H1 (cell line): ENCODE measurements at regions not wholly inside any gene's neighbourhood (a gene's known extent, or its start where the extent isn't known, plus 50 kb on each side); places are given as distances from the start of the nearest gene placed in this dataset.

Experiments used
- CTCF ChIA-PET: fragments of 300-600 bp; sonication (Branson Sonifier 250); formaldehyde crosslinking; loops from one replicate; lab custom pipeline; 2021; ENCODE audit not compliant: partially characterized antibody; lab: Charles Lee
- POLR2A ChIA-PET: fragments of 300-600 bp; sonication (Branson Sonifier 250); formaldehyde crosslinking; loops from one replicate; lab custom pipeline; 2021; ENCODE audit warnings: inconsistent platforms; ENCODE audit not compliant: partially characterized antibody; lab: Charles Lee
- DNase-seq, 2 experiments: peaks; one replicate each; pipeline versions ENCODE4 v3.0.0 to v3.0.0-alpha.2; 2010 to 2022; ENCODE audit warnings: low spot score in 2 of 2, low read depth in 1 of 2, mixed read lengths in 1 of 2
- FAIRE-seq: peaks from 2 replicates; lab custom pipeline; 2011; peaks lifted over from hg19 to GRCh38; lab: Jason Lieb, UNC
- H2AFZ ChIP-seq: 2 replicates; pipeline ENCODE4 v1.8.1; 2012; ENCODE audit warnings: low read length, inconsistent platforms
- H2AK5ac ChIP-seq: 2 replicates; pipeline ENCODE4 v1.6.1; 2013; ENCODE audit warnings: low read depth, low read length
- H2BK120ac ChIP-seq: replicated peaks from 2 replicates; pipeline ENCODE3; 2013; ENCODE audit warnings: low read depth, low read length, inconsistent platforms
- H2BK12ac ChIP-seq: 2 replicates; pipeline ENCODE4 v1.6.1; 2013; ENCODE audit warnings: low read depth, low read length
- H2BK15ac ChIP-seq: 2 replicates; pipeline ENCODE4 v1.6.1; 2013; ENCODE audit warnings: low read length
- H2BK20ac ChIP-seq: 2 replicates; pipeline ENCODE4 v1.6.1; 2013; ENCODE audit warnings: low read length
- H2BK5ac ChIP-seq: 2 replicates; pipeline ENCODE4 v1.6.1; 2013; ENCODE audit warnings: low read depth, low read length
- H3K14ac ChIP-seq: 2 replicates; pipeline ENCODE4 v1.6.1; 2013; ENCODE audit warnings: inconsistent platforms; ENCODE audit not compliant: insufficient read length
- H3K18ac ChIP-seq: 2 replicates; pipeline ENCODE4 v1.6.1; 2013; ENCODE audit warnings: low read length; ENCODE audit errors: extremely low read depth
- H3K23ac ChIP-seq: 2 replicates; pipeline ENCODE4 v1.6.1; 2013; ENCODE audit warnings: inconsistent platforms; ENCODE audit not compliant: insufficient read length
- H3K23me2 ChIP-seq: 2 replicates; pipeline ENCODE4 v1.6.1; 2013; ENCODE audit warnings: low read depth, low read length
- H3K27ac ChIP-seq: 2 replicates; pipeline ENCODE4 v1.6.1; 2011; ENCODE audit warnings: low read depth, low read length, inconsistent platforms
- H3K27me3 ChIP-seq, 4 experiments: replicated peaks in 1 of 4; 1 replicate in 1 of 4; 2 replicates in 3 of 4; pipeline versions ENCODE4 v1.6.1 to v1.8.1; 2011 to 2013; ENCODE audit warnings: low read length in 3 of 4, mild to moderate bottlenecking in 3 of 4, inconsistent platforms in 2 of 4, mixed read lengths in 2 of 4, moderate library complexity in 1 of 4; ENCODE audit not compliant: control insufficient read depth in 3 of 4, insufficient read depth in 3 of 4; ENCODE audit errors: extremely low read depth in 1 of 4
- H3K36me3 ChIP-seq, 4 experiments: 2 replicates each; pipeline versions ENCODE4 v1.6.1 to v1.8.1; 2011 to 2013; ENCODE audit warnings: mild to moderate bottlenecking in 4 of 4, low read length in 3 of 4, moderate library complexity in 2 of 4, control low read depth in 1 of 4, inconsistent platforms in 1 of 4; ENCODE audit not compliant: insufficient read depth in 4 of 4, control insufficient read depth in 2 of 4
- H3K4ac ChIP-seq: replicated peaks from 2 replicates; pipeline ENCODE3; 2013; ENCODE audit warnings: low read length, low read depth, mixed read lengths, inconsistent platforms; ENCODE audit not compliant: insufficient read length
- H3K4me1 ChIP-seq, 4 experiments: replicated peaks in 1 of 4; 1 replicate in 1 of 4; 2 replicates in 3 of 4; pipeline versions ENCODE4 v1.6.1 to v1.8.1; 2011 to 2013; ENCODE audit warnings: low read length in 3 of 4, inconsistent platforms in 2 of 4, mixed read lengths in 1 of 4; ENCODE audit not compliant: insufficient read depth in 4 of 4, control insufficient read depth in 3 of 4
- H3K4me2 ChIP-seq, 2 experiments: 2 replicates each; pipeline versions ENCODE4 v1.6.1 to v1.8.1; 2011 to 2013; ENCODE audit warnings: low read depth in 2 of 2, low read length in 2 of 2, control low read depth in 1 of 2, inconsistent platforms in 1 of 2, mild to moderate bottlenecking in 1 of 2; ENCODE audit not compliant: insufficient read depth in 1 of 2
- H3K4me3 ChIP-seq, 4 experiments: fragments of 200-600, 300-600 bp in 1 of 4; sonication (generic), shearing (Covaris generic), sonication (Bioruptor Twin) in 1 of 4; 2 replicates each; pipeline versions ENCODE4 v1.5.1 to v1.8.1; 2011 to 2016; ENCODE audit warnings: low read length in 4 of 4, low read depth in 3 of 4, control low read depth in 2 of 4, inconsistent platforms in 2 of 4, mild to moderate bottlenecking in 2 of 4, mixed read lengths in 1 of 4, moderate library complexity in 1 of 4; ENCODE audit not compliant: insufficient read depth in 2 of 4; ENCODE audit errors: extremely low read depth in 1 of 4
- H3K56ac ChIP-seq: replicated peaks from 2 replicates; pipeline ENCODE3; 2013; ENCODE audit warnings: low read depth, mild to moderate bottlenecking, mixed read lengths, low read length, inconsistent platforms; ENCODE audit not compliant: insufficient read length
- H3K79me1 ChIP-seq: 2 replicates; pipeline ENCODE4 v1.6.1; 2013; ENCODE audit warnings: low read depth, low read length, control low read depth
- H3K79me2 ChIP-seq, 2 experiments: 2 replicates each; pipeline versions ENCODE4 v1.6.1 to v1.8.1; 2012 to 2013; ENCODE audit warnings: low read length in 2 of 2, mild to moderate bottlenecking in 2 of 2, inconsistent platforms in 1 of 2; ENCODE audit not compliant: insufficient read depth in 2 of 2, control insufficient read depth in 1 of 2
- H3K9ac ChIP-seq, 4 experiments: replicated peaks in 1 of 4; 1 replicate in 1 of 4; 2 replicates in 3 of 4; pipeline versions ENCODE4 v1.6.1 to v1.8.1; 2011 to 2013; ENCODE audit warnings: low read depth in 3 of 4, low read length in 3 of 4, control low read depth in 2 of 4, mild to moderate bottlenecking in 2 of 4, moderate library complexity in 2 of 4, inconsistent platforms in 1 of 4; ENCODE audit errors: extremely low read depth in 1 of 4
- H3K9me3 ChIP-seq, 2 experiments: 2 replicates each; pipeline versions ENCODE4 v1.6.1 to v1.8.1; 2012 to 2013; ENCODE audit warnings: mild to moderate bottlenecking in 2 of 2, moderate library complexity in 2 of 2, control low read depth in 1 of 2, inconsistent platforms in 1 of 2, low read depth in 1 of 2, low read length in 1 of 2, mixed read lengths in 1 of 2; ENCODE audit not compliant: insufficient read depth in 2 of 2
- H4K20me1 ChIP-seq, 2 experiments: replicated peaks in 1 of 2; 2 replicates each; pipeline versions ENCODE3 to v1.8.1; 2011 to 2013; ENCODE audit warnings: inconsistent platforms in 2 of 2, low read length in 2 of 2, mild to moderate bottlenecking in 1 of 2; ENCODE audit not compliant: insufficient read depth in 2 of 2, control insufficient read depth in 1 of 2
- H4K5ac ChIP-seq: 2 replicates; pipeline ENCODE4 v1.6.1; 2013; ENCODE audit warnings: low read length, low read depth, mixed read lengths, inconsistent platforms; ENCODE audit not compliant: insufficient read length
- H4K8ac ChIP-seq: 2 replicates; pipeline ENCODE4 v1.8.0; 2013; ENCODE audit warnings: mild to moderate bottlenecking, moderate library complexity, low read length, inconsistent platforms; ENCODE audit not compliant: insufficient read depth; ENCODE audit errors: extremely low read depth
- H4K91ac ChIP-seq: replicated peaks from 2 replicates; pipeline ENCODE3; 2013; ENCODE audit warnings: low read length, mixed read lengths, inconsistent platforms; ENCODE audit not compliant: insufficient read length
- ASH2L ChIP-seq: fragments of 200-600, 300-600 bp; sonication (generic); IDR thresholded peaks from one replicate; pipeline ENCODE4 v1.7.1; 2017; ENCODE audit warnings: low read length
- BCL11A ChIP-seq, 2 experiments: IDR thresholded peaks; one replicate each; pipeline ENCODE4 v1.6.1; 2011; ENCODE audit warnings: low read depth in 2 of 2, low read length in 2 of 2, mild to moderate bottlenecking in 2 of 2
- FOSL1 ChIP-seq: IDR thresholded peaks from 2 replicates; pipeline ENCODE4 v1.6.1; 2011; ENCODE audit warnings: mild to moderate bottlenecking, low read depth, low read length, moderate library complexity; ENCODE audit not compliant: insufficient read depth
- RFX5 ChIP-seq: IDR thresholded peaks from 2 replicates; pipeline ENCODE4 v1.6.1; 2011; ENCODE audit warnings: low read depth, low read length, improper control_type of control experiment, borderline replicate concordance
- SUZ12 ChIP-seq: fragments of 200-600 bp; sonication (generic); IDR thresholded peaks from 2 replicates; pipeline ENCODE4 v1.6.1; 2012; ENCODE audit warnings: mild to moderate bottlenecking, inconsistent platforms, low read length, moderate library complexity, mixed read lengths
- WGBS, 2 experiments: shearing (Covaris generic) in 1 of 2; methylation state at CpG; one replicate each; pipeline versions ENCODE4 v1.1.6 to v1.1.7; 2013 to 2015; ENCODE audit warnings: low lambda C conversion rate in 2 of 2, mixed read lengths in 2 of 2, inconsistent platforms in 1 of 2, low coverage in 1 of 2, missing lambda C conversion rate in 1 of 2; ENCODE audit not compliant: insufficient replicate concordance in 2 of 2, insufficient coverage in 1 of 2, insufficient read length in 1 of 2; ENCODE audit errors: extremely low coverage in 1 of 2, missing lambda C conversion rate in 1 of 2; 5-methylcytosine and 5-hydroxymethylcytosine counted together

DNA sequence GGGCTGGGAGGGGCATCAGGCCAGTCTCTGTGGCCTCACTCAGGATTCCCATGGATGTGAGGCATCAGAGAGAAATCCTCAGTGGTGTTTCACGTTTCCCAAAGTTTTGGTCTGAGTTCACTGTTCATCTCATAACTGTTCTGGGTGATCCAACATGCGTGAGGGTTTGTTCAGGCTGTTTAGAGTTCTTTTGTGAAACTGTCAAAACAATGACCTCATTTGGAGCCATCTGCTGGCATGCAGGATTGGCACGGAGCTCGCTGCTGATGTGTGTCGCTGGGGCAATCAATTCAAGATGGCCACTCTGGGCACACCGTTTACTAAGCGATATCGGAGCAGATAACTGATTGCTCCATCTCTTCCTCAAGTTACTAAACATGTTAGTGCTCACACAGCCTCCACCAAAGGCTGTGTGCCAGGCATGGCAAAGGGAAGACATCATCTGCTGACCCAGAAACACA, 365.6 kb downstream of the WDR11 start:
- no peak overlapping the region for H3K4ac ChIP-seq
- 97% methylated on average over 8 of the region's 8 CpGs; no CpG with 5 or more reads in 1 of the 2 experiments for WGBS, 2 experiments
- H2BK20ac ChIP-seq, result no peak overlapping the region
- H3K79me1 ChIP-seq, result no peaks in the 10 kb centered on the region
- H3K9me3 ChIP-seq, result no peaks in the 10 kb centered on the region
- H2BK5ac ChIP-seq, result no peak overlapping the region
- no peak overlapping the region for H3K4me3 ChIP-seq
- TF ChIP-seq FOSL1, result no peak
- no peak for TF ChIP-seq SUZ12
- TF ChIP-seq ASH2L, result no peak
- TF ChIP-seq BCL11A (IDR thresholded peaks at IDR 0.05; ENCODE audit: low read depth in 2 of 2, low read length in 2 of 2), result no peak
- no peak for TF ChIP-seq RFX5
- TF ChIP-seq, all 59 proteins: peak for 0
- H3K14ac ChIP-seq, result no peak overlapping the region
- ChIA-PET CTCF (no interaction called here), POLR2A (no interaction called here)
- H4K20me1 ChIP-seq, result no peaks in the 10 kb centered on the region
- H2BK12ac ChIP-seq, result no peak overlapping the region
- H3K23me2 ChIP-seq, result no peaks in the 10 kb centered on the region
- no peaks in the 10 kb centered on the region for H3K27me3 ChIP-seq
- H2AK5ac ChIP-seq, result no peak overlapping the region
- H4K91ac ChIP-seq, result no peak overlapping the region
- H2BK120ac ChIP-seq, result no peak overlapping the region
- no peak overlapping the region for H3K23ac ChIP-seq
- H3K36me3 ChIP-seq, result no peaks in the 10 kb centered on the region
- no peak overlapping the region for H3K4me2 ChIP-seq
- H3K4me1 ChIP-seq, result no peaks in the 10 kb centered on the region; a peak in 1 of 7 replicates
- H3K56ac ChIP-seq, result no peak overlapping the region
- DNase-seq (no peak), FAIRE-seq (no peak)
- no peak overlapping the region for H4K5ac ChIP-seq
- no peaks in the 10 kb centered on the region for H3K79me2 ChIP-seq
- no peak overlapping the region for H3K18ac ChIP-seq
- H2AFZ ChIP-seq, result no peak overlapping the region
- no peak overlapping the region for H3K9ac ChIP-seq
- no peak overlapping the region for H2BK15ac ChIP-seq
- no peak overlapping the region for H3K27ac ChIP-seq
- no peak overlapping the region for H4K8ac ChIP-seq
